Mesodermal cell (in vitro differentiated cells): ENCODE measurements at regions not wholly inside any gene's neighbourhood (a gene's known extent, or its start where the extent isn't known, plus 50 kb on each side); places are given as distances from the start of the nearest gene placed in this dataset.
"Not testable (repeated sequence)": the region's sequence is repeated elsewhere in the genome, so short reads cannot be mapped to it uniquely, and the experiment has no call there.

Source experiments
- H3K27ac ChIP-seq: 2 replicates; pipeline ENCODE4 v1.7.0; 2013; ENCODE audit warnings: mild to moderate bottlenecking, low read depth, low read length, moderate library complexity; ENCODE audit not compliant: severe bottlenecking
- H3K36me3 ChIP-seq: 2 replicates; pipeline ENCODE4 v1.7.1; 2013; ENCODE audit warnings: mild to moderate bottlenecking, low read length, moderate library complexity; ENCODE audit not compliant: control insufficient read depth, insufficient read depth
- H3K4me1 ChIP-seq: one replicate; pipeline ENCODE4 v1.7.1; 2013; ENCODE audit warnings: mild to moderate bottlenecking, low read length; ENCODE audit not compliant: insufficient read depth, control insufficient read depth, poor library complexity, severe bottlenecking
- H3K4me3 ChIP-seq: 2 replicates; pipeline ENCODE4 v1.7.0; 2013; ENCODE audit warnings: low read length, control low read depth, mild to moderate bottlenecking; ENCODE audit not compliant: insufficient read depth, poor library complexity, severe bottlenecking; ENCODE audit errors: extremely low read depth
- H3K9me3 ChIP-seq: 2 replicates; pipeline ENCODE4 v1.7.1; 2013; ENCODE audit warnings: mild to moderate bottlenecking, low read length, moderate library complexity; ENCODE audit not compliant: control insufficient read depth
- WGBS, 2 experiments: methylation state at CpG; one replicate each; pipeline ENCODE4 v1.1.5; 2013; ENCODE audit warnings: missing lambda C conversion rate in 2 of 2; ENCODE audit not compliant: insufficient coverage in 2 of 2; 5-methylcytosine and 5-hydroxymethylcytosine counted together

DNA sequence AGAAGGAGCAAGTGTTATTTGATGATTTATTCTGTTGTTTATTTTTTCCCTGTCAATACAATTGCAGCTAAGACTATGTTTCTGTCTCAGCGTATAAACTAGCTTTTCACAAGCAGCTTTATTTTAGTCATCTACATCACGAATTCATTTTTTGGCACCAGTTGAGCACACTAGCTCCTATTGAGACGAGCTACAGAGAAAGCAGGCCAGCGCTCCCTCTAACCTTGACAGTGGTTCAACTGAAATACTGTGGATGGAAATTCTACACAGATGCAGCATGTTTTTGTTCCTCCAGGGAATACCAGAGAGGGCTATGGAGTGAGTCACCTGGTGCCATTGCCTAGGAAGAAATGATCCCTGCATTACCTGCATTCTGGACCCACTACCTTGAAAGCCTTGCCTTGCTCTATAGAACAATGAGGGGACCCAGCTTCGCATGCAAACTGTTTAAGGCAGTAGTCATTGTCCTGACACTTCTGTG is 108.2 kb upstream of the ARHGAP42 start:
- Histone ChIP-seq H3K27ac (no peak overlapping the region), H3K4me1 (peaks cover 9% of the 10 kb centered on the region), H3K36me3 (no peaks in the 10 kb centered on the region), H3K4me3 (no peak overlapping the region), H3K9me3 (no peaks in the 10 kb centered on the region)
- WGBS, 2 experiments = 81 to 92% methylated on average over 4 to 5 of the region's 5 CpGs

DNA sequence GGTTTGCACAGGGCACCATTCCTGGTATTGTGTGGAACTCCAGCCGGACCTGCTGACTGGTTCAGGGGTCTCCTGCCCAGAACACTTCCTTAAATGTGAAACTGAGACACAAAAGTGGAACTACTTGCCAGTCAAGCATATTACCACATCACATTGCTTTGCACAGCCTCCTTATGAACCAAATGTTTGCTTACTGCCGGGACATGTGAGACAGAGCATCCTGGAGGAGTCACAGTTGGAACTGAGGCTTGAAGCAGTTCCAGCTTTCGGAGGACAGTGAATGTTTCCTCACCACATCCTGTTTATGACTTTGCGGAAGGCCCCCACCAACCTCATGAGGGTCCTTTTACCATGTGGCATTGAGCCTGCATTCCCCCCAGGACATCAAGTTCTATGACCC is 105.8 kb upstream of the ARHGAP42 start:
- no peaks in the 10 kb centered on the region for H3K36me3 ChIP-seq
- WGBS, 2 experiments = 91 to 95% methylated on average over 4 of the region's 4 CpGs
- no peaks in the 10 kb centered on the region for H3K9me3 ChIP-seq
- no peak overlapping the region for H3K27ac ChIP-seq
- H3K4me1 ChIP-seq = peaks cover 9% of the 10 kb centered on the region
- no peak overlapping the region for H3K4me3 ChIP-seq

DNA sequence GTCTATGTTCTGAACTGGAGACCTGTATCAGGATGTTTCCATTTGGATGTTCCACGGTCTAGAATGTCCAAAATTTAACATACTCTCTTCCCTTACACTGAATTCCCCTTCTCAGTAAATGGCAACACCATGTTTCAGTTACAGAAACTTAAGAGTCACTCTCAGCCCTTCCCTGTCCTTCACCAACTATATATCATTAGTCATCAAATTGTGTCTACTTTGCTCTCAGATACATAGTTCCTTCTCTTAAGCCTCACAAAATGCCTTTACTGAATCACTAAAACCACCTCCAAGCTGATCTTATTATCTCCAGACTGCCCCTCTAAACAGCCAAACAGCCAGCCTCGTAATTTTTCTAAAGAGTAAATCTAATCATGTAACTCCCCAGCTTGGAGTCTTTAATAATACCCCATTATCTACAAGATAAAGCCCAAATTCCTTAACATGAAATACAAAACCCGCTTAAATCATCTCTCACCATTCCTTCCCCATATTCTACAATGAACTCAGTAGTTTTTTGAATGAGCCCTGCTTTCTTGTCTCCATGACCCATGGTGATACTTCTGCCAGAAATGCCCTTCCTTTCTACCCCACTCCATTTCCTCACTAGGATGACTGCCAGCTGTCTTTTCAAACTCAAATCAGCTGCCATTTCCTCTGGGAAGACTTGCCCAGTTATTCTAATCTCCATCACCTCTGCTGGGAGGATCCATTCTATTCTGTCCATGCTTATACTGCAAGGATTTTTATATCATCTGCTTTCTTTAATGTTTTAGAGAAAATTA is 102.7 kb upstream of the ARHGAP42 start:
- no peaks in the 10 kb centered on the region for H3K36me3 ChIP-seq
- H3K4me1 ChIP-seq = no peaks in the 10 kb centered on the region
- no peak overlapping the region for H3K4me3 ChIP-seq
- no peak overlapping the region for H3K27ac ChIP-seq
- 83 to 93% methylated on average over 3 of the region's 3 CpGs for WGBS, 2 experiments
- no peaks in the 10 kb centered on the region for H3K9me3 ChIP-seq

DNA sequence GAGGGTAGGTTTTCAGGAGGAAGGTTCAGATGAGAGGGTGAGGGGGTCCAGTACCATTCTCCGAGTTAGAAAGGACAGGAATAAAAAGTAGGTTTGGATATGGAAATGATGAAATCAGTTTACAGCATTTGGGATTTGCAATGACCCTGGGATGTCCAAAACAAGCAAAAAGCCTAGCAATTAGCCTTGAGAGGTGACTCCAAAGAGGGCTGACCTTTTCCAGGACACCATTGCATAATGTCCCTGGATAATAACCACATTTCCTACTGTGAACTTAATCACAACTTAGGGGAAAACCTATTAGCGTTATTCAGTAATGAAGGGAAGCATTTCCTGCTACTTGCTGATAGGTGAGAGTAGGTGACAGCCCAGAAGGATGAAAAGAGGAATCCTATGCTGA is 101.4 kb upstream of the ARHGAP42 start:
- no peak overlapping the region for H3K27ac ChIP-seq
- H3K9me3 ChIP-seq = no peaks in the 10 kb centered on the region
- WGBS, 2 experiments = 93 to 100% methylated on average over 1 of the region's 2 CpGs
- no peaks in the 10 kb centered on the region for H3K36me3 ChIP-seq
- H3K4me1 ChIP-seq = no peaks in the 10 kb centered on the region
- H3K4me3 ChIP-seq = no peak overlapping the region

DNA sequence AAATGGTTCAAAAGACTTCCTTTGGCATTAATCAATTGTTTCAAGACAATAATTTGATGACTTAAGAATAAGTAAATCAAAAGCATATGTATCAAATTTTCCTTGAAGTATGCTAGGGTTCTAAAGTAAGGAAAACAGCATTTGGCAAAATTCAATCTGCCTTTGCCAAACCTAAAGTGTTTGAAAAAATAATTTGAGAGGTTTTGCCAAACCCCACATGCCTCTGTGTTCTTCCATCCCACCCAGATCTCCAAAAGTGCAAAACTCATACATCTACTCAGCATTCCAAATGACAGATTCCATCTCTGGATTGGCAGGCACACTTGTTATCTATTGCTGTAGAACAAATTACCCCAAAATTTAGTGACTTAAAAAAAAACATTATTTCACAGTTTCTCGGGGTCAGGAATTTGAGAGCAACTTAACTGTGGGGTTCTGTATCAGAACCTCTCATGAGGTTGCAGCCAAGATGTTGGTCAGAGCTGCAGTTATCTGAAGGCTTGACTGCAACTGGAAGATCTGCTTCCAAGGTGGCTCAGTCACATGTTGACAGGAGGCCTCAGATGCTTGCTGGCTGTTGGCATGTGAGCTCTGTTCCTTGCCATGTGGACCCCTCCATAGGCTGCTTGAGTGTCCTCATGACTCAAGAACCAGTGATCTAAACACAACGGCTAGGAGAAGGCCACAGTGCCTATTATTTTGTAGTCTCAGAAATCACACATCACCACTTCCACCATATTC is 100.6 kb upstream of the ARHGAP42 start:
- Histone ChIP-seq H3K27ac (no peak overlapping the region), H3K4me1 (no peaks in the 10 kb centered on the region), H3K36me3 (no peaks in the 10 kb centered on the region), H3K4me3 (no peak overlapping the region), H3K9me3 (no peaks in the 10 kb centered on the region)
- WGBS, 2 experiments = 90 to 100% methylated on average over 1 of the region's 2 CpGs

DNA sequence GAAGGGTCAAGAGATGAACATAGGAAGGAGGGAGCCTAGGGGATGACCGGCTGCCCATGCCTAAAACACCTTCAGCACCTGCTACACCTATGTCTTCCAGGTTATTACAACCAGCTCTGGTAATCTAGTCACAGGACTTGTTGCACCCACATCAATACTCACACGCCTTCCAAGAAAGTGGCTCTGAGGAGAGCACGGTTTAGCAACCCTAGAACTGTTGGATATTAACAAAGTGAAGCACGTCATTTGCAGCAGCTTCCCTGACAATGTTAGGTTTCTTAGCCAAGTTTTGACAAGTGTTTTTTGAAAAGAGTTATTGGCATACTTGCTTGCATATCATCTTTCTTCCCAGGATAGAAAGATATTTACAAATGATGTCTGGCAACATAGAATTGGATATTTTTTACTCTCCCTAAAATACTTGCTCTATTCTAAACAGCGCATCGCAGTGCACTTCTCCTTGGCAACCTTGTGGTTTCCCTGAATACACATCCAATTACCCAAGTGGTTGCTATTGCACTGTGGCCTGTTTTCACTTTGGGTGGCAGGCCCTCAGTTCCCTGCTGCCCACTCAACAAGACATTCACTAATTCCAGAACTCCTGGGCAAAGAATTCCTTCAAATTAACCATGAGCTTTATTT is 94.3 kb upstream of the ARHGAP42 start:
- peaks cover 6% of the 10 kb centered on the region for H3K4me1 ChIP-seq
- H3K4me3 ChIP-seq = no peak overlapping the region
- 93 to 100% methylated on average over 2 to 5 of the region's 6 CpGs for WGBS, 2 experiments
- H3K27ac ChIP-seq = no peak overlapping the region
- H3K9me3 ChIP-seq = no peaks in the 10 kb centered on the region
- H3K36me3 ChIP-seq = no peaks in the 10 kb centered on the region

DNA sequence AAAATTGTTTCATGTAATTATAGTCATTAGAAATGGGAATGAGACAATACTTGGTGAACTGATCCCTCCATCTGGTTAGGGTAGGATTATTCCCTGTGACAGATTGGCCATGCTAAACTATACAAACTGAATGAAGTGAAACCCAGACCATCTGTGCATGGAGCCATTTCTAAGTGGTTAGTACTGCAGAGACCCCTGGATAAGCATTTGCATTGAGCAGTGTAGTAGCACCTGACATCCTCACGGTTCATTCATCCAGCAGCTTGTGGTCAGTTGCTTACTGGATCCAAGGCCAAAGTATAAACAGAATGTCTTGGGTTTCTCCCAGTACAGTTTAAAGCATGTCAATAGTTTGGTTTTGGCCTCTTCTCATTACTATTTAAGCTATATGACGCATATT is 93.8 kb upstream of the ARHGAP42 start:
- Histone ChIP-seq H3K27ac (no peak overlapping the region), H3K4me3 (no peak overlapping the region), H3K4me1 (peaks cover 6% of the 10 kb centered on the region), H3K9me3 (no peaks in the 10 kb centered on the region), H3K36me3 (no peaks in the 10 kb centered on the region)
- WGBS, 2 experiments = 100% methylated on average over 1 of the region's 2 CpGs; no CpG with 5 or more reads in 1 of the 2 experiments

DNA sequence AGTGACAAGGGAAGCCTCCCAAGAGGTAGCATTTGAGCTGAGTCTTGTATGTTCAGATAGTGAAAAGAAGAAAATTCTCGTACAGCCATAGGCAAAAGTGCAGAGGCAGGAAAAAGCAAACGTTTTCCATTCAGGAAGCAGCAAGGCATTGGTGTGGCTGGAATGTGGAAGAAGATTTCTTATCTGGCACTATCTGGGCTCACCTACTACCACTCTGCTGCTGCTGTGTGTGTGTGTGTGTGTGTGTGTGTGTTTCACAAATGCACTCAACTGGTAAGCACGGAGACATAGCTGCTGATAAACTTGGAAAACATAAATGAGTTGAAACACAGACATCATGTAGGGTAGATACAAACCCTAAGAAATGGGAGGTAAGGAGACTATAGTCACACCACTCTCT is 92.8 kb upstream of the ARHGAP42 start:
- Histone ChIP-seq H3K9me3 (no peaks in the 10 kb centered on the region), H3K4me3 (no peak overlapping the region), H3K4me1 (peaks cover 6% of the 10 kb centered on the region), H3K27ac (no peak overlapping the region), H3K36me3 (no peaks in the 10 kb centered on the region)
- 82 to 100% methylated on average over 1 of the region's 3 CpGs for WGBS, 2 experiments

DNA sequence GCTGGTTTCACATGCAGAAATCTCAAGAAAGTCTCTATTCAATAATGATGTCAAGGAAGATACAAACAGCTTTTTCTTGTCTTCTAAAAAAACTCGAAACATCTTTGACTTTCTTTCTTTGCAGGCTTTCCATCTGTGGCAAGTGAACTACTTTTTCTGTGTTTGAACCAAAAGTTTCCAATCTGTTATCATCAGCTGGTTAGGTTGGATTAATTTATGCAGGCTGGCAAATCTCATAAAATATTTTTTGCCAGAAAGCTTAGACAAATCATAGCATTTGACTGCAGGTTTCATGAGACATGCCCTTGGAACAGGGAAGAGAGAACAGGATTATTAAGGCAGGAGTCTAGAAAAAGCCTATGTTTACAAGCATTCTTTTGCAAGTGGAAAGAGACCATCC is 86.1 kb upstream of the ARHGAP42 start:
- WGBS, 2 experiments = no CpG with 5 or more reads among the region's 1 CpG

DNA sequence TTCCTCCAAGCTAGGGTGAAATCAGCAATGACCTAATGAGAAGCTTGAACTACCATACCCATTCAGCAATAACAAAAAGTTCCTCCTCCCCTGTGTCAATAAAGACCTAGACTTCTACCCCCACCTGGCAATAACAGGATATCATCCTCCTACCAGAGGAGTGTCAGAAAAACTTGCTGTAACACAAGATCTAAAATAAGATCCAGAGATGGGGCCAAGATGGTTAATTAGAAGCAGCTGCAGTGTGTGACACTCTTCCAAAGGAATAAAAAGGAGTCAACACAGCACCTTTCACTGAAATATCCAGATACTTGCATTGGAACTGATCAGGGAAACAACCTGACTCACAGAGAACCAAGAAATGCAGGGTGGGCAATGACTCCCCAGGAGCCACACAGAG is 84.4 kb upstream of the ARHGAP42 start:
- H3K27ac ChIP-seq = no peak overlapping the region
- H3K9me3 ChIP-seq = no peaks in the 10 kb centered on the region
- no peaks in the 10 kb centered on the region for H3K4me1 ChIP-seq
- H3K4me3 ChIP-seq = no peak overlapping the region
- H3K36me3 ChIP-seq = no peaks in the 10 kb centered on the region

More for the DNA sequence above, 86.1 kb upstream of the ARHGAP42 start:
- Histone ChIP-seq H3K36me3 (no peaks in the 10 kb centered on the region), H3K4me1 (no peaks in the 10 kb centered on the region), H3K9me3 (no peaks in the 10 kb centered on the region), H3K4me3 (no peak overlapping the region), H3K27ac (no peak overlapping the region)

DNA sequence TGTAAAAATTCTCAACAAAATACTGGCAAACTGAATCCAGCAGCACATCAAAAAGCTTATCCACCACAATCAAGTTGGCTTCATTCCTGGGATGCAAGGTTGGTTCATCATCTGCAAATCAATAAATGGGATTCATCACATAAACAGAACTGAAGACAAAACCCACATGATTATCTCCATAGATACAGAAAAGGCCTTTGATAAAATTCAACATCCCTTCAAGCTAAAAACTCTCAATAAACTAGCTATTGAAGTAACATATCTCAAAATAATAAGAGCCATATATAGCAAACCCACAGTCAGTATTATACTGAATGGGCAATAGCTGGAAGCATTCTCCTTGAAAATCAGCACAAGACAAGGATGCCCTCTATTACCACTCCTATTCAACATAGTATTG is 79.3 kb upstream of the ARHGAP42 start:
- not testable (repeated sequence) for H3K4me3 ChIP-seq, H3K27ac ChIP-seq, H3K9me3 ChIP-seq, H3K36me3 ChIP-seq, H3K4me1 ChIP-seq
